NCI-H1694 treated with DMSO at 0.1 percent for 48 hours (cell line): ENCODE measurements at regions not wholly inside any gene's neighbourhood (a gene's known extent, or its start where the extent isn't known, plus 50 kb on each side); places are given as distances from the start of the nearest gene placed in this dataset.

Experiments
- DNase-seq: peaks from one replicate; lab custom pipeline; 2025; lab: John Stamatoyannopoulos, UW

- peak; percentile 87 for DNase-seq
Measured at GRCh38 chr1:181142096-181142958, 53.8 kb downstream of the IER5 start.

- DNase-seq = no peak
Measured at GRCh38 chr1:181143102-181143859, 54.8 kb downstream of the IER5 start.

GRCh38 chr1:181144238-181144637 is 55.7 kb downstream of the IER5 start:
- DNase-seq = no peak

- DNase-seq = no peak
Measured at GRCh38 chr1:181148636-181149035, 60.1 kb downstream of the IER5 start.

- DNase-seq = no peak
Measured at GRCh38 chr1:181149326-181150125, 61.0 kb downstream of the IER5 start.

- DNase-seq = no peak
Measured at GRCh38 chr1:181150273-181150672, 61.8 kb downstream of the IER5 start.

GRCh38 chr1:181150842-181151241 is 62.3 kb downstream of the IER5 start:
- DNase-seq = no peak

- no peak for DNase-seq
Measured at GRCh38 chr1:181151378-181152326, 63.2 kb downstream of the IER5 start.

GRCh38 chr1:181152892-181153633 is 64.6 kb downstream of the IER5 start:
- DNase-seq = no peak

- DNase-seq = no peak
Measured at GRCh38 chr1:181153634-181153961, 65.1 kb downstream of the IER5 start.

GRCh38 chr1:181155339-181155738 is 66.8 kb downstream of the IER5 start:
- DNase-seq = no peak

- DNase-seq = no peak
Measured at GRCh38 chr1:181159451-181160140, 71.1 kb downstream of the IER5 start.

GRCh38 chr1:181160322-181160721 is 71.8 kb downstream of the IER5 start:
- no peak for DNase-seq

- DNase-seq = no peak
Measured at GRCh38 chr1:181160998-181161870, 72.7 kb downstream of the IER5 start.

GRCh38 chr1:181163662-181164061 is 75.2 kb downstream of the IER5 start:
- no peak for DNase-seq

- peak; percentile 93 for DNase-seq
Measured at GRCh38 chr1:181166377-181167196, 78.1 kb downstream of the IER5 start.

GRCh38 chr1:181169281-181169865 is 80.9 kb downstream of the IER5 start:
- no peak for DNase-seq

GRCh38 chr1:181170194-181170593 is 81.7 kb downstream of the IER5 start:
- DNase-seq = no peak
